ENCODE measurements at regions not wholly inside any gene's neighbourhood (a gene's known extent, or its start where the extent isn't known, plus 50 kb on each side); places are given as distances from the start of the nearest gene placed in this dataset.

- TF ChIP-seq, protein P1, sequence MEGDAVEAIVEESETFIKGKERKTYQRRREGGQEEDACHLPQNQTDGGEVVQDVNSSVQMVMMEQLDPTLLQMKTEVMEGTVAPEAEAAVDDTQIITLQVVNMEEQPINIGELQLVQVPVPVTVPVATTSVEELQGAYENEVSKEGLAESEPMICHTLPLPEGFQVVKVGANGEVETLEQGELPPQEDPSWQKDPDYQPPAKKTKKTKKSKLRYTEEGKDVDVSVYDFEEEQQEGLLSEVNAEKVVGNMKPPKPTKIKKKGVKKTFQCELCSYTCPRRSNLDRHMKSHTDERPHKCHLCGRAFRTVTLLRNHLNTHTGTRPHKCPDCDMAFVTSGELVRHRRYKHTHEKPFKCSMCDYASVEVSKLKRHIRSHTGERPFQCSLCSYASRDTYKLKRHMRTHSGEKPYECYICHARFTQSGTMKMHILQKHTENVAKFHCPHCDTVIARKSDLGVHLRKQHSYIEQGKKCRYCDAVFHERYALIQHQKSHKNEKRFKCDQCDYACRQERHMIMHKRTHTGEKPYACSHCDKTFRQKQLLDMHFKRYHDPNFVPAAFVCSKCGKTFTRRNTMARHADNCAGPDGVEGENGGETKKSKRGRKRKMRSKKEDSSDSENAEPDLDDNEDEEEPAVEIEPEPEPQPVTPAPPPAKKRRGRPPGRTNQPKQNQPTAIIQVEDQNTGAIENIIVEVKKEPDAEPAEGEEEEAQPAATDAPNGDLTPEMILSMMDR (IDR thresholded peaks at IDR 0.05; ENCODE audit: low read depth, low read length) = no peak
- no peak for TF ChIP-seq EZH2phosphoT487 (IDR thresholded peaks at IDR 0.05; ENCODE audit: low read depth)
Measured at GRCh38 chr2:221802089-221802488, 230.0 kb upstream of the EPHA4 start.
